Activated T-cell treated with anti-CD3 and anti-CD28 coated beads for 24 hours (primary cell): ENCODE measurements at regions not wholly inside any gene's neighbourhood (a gene's known extent, or its start where the extent isn't known, plus 50 kb on each side); places are given as distances from the start of the nearest gene placed in this dataset.

Source experiments
- DNase-seq: peaks from one replicate; pipeline ENCODE4 v3.0.0-alpha.2; 2020; ENCODE audit warnings: low read depth

DNA sequence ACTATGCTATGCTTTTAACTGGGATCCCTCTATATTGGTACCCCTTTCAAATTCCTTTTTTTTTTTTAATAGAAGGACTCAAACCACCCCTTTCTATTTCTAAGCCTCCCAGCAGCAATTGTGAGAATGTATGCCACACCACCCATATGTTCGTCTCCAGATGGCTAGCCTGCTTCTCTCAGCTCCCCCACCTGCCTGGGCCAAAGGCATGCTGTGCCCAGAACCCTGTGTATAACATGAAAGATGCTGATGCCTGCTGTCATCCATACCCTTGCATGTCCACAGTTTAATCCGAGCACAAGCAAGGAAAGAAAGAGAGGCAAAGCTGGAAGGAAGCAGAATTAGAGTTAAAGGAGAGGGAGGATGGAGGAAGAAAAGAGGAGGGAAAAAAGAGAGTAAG is 159.5 kb upstream of the CNTN6 start:
- no peak for DNase-seq

DNA sequence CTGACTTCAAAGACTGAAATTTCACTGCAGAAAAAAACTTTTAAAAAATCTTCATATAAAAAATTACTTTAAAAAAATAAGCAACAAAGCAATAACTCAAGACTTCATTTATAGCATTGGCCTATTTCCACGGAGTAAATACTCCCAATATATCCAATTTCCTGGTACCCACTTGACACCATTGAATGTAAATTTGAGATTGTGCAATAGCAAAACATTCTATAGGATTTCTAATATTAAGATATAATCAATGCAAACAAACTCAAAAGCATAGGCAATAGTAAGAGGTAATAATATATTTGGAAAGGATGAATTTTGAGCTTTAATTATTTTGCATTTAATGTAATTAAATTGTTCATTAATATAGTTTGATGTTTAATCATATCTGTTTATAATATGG is 148.0 kb upstream of the CNTN6 start:
- no peak for DNase-seq

DNA sequence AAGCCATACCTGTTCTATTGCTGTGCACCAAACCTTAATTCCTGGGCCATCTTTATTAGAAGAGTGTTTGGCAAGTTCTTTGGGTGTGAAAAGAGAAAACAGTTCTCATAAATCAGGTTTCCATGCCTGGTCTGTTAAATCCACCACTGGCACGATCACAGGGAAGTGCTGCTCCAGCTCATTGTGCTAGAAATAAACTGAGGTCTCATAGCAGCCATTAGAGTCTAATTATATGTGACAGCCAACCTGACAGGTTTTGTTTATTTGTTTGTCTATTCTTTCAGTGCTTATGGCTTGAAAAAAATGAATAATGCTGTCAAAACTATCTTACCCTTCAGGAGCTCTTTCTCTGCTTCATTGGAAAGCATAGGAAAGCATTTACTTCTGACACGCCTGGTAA is 147.1 kb upstream of the CNTN6 start:
- DNase-seq = no peak

DNA sequence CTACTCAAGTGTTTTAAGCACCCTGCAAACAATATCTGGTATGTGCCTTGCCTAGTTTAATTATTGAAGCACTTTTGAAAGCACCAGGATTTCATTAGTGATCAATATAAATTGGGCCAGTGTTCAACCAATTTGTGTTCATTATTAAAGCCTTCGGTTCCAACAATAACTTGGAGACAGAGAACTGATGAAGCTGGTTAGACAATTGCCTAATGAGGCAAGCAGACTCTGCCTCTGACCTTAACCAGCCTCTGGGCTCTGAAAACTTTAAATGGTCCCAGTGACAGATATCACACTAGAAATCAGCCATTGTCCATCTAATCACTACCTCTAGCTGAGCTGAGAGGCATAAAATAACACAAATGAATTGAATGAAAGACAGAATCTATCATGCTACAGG is 139.9 kb upstream of the CNTN6 start:
- DNase-seq = no peak

DNA sequence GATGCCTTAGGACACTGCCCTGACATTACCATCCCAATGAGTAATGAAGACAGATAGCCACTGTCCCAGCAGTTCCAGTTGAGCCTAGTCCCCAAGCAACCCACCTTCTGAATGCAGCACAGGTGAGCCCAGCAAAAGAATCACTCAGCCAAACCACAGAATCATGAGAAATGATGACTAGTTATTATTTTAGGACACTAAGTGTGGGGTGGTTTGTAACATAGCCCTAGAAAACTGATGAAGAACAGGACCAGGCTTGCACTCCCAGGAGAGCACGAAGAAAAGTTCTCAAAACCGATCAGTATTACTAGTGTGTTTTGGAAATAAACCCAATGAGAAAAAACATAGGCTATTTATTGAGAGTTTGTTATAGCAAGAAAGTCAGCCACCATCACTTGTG is 129.6 kb upstream of the CNTN6 start:
- no peak for DNase-seq

DNA sequence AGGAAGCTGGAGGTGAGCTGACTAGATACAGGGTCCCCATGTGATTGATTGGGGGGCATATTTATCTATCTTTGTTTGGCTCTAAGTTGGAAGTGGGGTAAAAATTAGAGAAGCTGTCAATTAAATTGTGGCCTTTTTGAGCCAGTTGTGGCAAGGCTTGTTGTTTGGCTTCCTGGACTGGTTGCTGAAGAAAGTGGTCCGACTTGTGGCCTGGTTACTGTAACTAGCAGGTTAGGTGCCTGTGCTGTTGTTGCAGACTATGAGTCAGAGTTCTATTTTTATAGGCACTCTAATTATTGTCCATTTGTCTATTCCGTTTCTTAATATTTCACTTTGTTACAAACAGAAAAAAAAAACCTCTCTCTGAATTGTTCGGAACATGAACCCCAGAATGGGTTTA is 129.1 kb upstream of the CNTN6 start:
- DNase-seq = no peak

DNA sequence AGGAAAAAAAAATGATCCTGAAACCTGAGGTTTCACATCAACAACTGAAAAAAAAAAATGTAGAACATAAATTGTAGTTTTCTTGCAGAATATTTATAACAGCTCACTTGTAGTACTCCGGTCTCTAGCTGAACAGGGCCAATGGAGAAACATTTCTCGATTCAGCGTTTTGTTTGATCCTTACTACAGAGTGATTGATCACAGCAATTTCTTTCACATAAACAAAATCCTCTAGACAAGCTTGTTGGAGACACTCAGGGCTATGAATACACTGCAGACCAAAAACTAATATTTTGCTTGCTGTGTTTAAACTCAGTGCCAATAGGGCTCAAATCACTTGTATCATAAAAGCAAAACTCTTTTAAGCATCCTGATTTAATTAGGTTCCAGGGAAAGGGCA is 127.0 kb upstream of the CNTN6 start:
- no peak for DNase-seq

DNA sequence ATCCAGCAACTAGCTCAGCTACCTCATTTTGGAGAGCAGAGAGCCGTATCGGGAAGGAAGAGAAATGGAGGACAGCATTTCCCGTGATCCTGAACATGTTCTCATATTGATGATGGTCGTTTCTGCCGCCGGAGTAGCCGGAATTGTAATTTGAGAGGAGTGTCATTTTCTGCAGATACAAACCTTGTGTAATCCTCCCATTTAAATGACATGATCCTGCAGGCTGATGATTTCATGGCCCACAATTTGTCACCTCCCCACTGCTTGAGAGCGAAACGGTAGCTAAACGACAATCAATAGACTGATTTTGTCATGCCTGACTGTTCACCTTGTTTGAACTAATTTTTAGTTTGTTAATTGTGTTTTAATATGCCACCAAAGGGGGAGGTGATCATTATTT is 126.5 kb upstream of the CNTN6 start:
- no peak for DNase-seq

DNA sequence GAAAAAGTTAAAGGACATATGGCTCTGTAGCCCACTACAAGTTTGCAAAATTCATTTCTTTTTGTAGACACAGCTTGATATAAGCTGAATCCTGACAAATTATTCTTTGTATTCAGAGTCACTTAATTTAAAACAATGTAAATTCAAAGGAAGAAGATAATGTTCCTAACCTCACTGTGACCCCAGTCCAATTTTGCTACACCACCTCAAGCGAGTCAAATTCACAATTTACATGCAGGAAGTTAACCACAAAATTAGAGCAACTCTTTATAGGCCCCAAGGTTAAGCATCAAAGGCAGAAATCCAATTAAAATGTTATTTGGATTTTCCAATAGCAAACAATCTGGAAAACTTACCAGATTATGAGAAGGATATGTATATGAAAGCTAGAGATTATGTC is 119.5 kb upstream of the CNTN6 start:
- no peak for DNase-seq

DNA sequence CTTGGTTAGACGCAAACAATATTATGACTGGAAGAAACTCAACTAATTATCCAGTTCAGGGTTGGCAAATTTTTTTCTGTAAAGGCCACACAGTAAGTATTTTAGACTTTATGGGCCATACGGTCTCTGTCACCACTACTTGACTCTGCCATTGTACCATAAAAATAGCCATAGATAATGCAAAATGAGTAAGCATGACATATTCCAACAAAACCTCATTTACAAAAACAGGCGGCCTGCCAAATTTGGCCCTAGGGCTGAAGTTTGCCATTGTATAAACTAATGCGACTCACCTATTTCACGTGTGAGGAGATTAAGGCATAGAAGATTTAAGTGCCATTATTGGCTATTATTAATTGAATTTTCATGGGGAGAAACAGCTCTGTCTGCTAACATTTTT is 116.8 kb upstream of the CNTN6 start:
- DNase-seq = no peak

DNA sequence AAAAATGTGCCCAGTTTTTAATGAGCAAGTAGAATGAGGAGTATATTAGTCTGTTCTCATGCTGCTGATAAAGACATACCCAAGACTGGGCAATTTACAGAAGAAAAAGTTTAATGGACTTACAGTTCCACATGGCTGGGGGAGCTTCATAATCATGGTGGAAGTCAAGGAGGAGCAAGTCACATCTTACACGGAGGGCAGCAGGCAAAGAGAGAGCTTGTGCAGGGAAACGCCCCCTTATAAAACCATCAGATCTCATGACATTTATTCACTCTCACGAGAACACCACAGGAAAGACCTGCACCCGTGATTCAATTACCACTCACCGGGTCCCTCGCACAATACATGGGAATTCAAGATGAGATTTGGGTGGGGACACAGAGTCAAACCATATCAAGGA is 111.7 kb upstream of the CNTN6 start:
- DNase-seq = no peak

DNA sequence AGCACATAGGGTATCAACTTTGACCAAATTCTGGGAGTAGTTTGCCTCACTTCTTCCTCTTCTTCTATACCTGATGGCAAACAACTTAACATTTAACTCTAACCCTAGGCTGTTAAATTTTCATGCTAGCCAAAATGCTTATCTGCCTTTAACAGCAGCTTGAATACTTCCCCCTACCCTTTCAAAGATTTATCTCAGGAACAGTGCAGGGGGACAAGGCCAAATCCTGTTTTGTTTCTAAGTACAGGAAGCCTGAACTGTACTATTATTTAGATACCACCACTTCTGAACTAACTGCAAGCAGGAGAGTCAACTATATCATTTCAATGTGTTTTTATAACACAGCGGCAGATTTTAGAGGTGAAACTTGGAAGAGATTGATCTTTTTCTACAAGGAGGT is 104.0 kb upstream of the CNTN6 start:
- DNase-seq = no peak

DNA sequence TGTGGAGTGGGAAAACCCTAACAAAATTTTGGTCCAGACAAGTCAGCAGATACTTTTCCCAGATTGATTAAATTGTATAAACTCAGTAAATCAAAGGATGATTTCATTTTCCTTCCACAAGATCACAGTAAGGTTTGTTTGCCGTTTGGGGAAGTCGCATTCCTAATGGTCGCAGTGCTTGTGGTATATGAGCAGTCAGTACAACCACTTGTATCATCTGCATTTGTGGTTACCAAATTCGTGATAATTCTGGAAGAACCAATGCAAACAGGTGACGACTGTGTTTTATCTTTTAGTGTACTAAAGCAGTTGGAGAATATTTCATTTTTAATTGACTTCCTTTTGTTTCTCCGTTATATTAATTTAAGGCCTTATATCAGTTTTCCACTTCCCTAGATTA is 100.0 kb upstream of the CNTN6 start:
- DNase-seq = no peak

DNA sequence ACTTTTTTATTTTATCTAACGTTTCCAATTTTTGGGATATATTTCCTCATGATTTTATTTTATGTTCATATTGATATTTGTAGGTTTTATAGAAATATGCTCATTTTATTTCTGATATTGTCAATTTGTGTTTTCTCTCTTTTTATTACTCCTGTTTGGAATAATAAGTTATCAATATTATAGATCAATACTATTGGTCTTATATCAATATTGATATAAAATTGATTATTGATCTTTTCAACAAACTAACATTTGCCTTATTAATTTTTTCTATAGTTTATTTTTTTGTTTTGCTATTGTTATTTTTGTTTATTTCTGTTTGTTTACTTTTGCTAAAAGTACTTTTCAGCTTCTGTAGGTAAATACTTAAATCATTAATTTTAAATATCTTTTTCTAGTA is 90.8 kb upstream of the CNTN6 start:
- DNase-seq = no peak

DNA sequence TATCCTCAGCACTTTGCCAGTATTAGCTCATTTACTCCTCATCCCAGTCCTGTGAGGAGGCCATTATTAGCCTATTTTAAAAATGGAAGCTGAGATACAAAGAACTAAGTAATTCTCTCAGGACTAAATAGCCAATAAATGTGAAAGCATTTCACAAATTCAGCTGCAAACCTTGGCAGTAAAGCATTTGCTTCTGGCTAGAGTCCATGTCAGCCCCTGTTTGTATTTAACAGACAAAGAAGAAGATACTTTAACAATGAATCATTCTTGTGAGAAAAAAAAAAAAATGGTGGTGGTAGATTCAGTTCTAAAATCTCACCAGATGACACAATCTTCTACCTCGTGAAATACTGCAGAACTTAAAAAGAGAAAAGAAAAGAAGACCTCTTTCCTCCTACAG is 85.0 kb upstream of the CNTN6 start:
- DNase-seq = no peak

DNA sequence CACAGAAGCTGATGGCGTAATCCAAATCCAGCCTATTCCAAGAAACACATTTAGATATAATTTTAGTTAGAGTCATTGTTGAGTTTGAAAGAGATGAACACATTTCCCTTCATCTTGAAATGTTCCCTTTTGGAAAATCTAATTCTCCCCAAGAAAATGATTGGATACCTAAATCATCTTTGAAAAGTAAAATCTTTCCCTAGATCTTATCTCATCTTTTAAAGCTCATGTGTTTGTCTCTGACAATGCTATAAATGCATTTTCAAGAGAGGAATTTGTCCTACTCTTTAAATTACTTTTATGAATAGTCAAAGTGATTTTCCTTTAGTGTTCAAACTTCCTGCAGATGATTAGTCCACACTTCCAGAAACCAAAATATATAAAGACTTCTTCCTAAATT is 82.6 kb upstream of the CNTN6 start:
- DNase-seq = no peak

DNA sequence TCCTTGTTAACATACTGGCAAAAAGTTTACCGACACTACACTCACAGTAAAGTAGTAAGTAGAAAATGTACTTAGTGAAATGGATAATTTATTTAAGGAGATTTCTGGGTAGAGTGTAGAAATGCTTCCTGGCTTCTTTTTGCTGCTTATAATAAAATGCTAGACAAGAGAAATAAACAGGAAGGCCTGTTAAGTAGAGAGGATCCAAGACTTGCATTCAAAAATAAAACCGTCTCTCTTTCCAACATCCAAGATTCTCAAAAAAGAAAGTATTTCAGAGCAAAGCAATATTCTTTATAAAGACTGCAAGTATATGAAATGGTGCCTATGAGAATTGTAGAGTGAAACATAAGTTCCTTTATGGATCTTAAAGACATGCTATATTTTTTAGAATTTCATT is 77.0 kb upstream of the CNTN6 start:
- DNase-seq = no peak

DNA sequence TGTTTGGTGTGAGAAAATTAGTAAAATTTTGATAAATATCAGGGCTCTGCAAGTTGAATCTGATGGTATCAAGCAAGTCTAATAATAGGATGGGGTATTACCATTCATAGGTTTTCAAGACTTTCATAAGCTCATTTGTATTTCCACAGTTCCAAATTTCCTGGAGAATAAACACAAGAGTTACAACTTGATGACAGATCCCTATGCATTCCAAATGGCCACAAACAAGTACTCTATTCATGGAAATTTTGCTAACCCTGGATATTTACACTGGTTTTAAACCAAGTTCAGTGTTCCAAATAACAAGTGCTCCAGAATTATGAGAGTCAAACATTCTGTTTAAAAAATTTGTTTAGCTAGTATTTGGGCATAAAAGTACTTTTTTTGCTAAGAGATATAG is 75.0 kb upstream of the CNTN6 start:
- no peak for DNase-seq

DNA sequence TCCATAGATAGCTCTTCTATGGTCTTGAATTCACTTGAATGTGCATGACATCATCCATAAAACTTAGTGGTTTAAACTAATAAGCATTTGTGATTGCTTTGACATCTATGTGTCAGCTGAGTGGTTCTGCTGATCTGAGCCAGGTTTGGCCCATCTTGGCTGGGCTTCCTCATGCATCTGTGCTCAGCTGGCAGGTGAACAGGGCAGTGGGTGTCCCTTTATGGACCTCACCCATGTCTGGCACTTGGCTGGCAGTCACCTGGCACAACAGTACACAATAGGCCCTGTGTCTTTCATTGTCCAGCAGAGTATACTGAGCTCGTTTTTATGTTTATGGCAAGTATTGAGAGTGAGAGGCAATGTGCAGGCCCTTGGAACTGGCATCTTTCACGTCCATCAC is 73.7 kb upstream of the CNTN6 start:
- DNase-seq = no peak

DNA sequence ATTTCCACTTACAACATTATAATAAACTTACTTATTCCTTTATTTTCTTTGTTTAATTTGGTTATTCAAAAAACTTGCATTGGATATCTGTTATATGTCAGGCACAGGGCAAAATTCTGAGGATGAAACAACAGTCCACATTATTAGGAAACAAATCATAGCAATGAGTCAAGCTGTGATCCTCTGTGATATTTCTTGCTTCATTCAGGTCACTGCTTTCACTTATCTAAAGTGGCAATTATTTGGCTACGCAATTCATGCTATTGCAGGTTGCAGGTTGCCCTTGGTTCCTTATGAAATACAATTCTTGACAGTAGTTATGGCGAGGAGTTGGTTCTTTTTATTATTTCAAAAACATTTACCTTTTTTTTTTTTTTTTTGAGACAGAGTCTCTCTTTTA is 66.4 kb upstream of the CNTN6 start:
- no peak for DNase-seq

DNA sequence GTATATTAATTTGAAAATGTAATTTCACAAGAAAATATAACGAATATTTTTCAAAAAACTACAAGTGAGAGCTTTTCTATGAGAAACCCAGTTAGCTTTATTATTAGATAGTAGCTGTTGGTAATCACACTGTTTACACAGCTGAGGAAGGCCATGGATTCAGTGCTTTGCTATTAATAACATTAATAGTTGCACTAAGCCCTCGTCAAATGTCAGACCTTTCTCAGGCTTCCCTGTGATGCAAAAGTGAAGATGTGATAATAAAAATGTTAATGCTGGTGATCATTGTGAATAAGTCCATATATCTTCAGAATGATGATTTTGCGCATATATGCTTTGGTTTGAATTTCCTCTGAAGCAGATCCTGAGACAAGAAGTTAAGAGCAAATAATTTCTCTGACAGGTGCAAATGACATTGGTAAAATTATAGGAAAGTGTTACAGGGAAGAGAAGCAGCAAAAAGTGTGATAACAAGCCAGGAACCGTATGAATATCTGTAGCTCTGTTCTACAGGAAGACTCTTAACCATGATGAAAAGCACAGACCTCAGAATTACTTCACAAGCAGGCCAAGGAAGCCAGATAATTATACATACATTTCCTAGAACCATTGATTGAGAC is 56.5 kb upstream of the CNTN6 start:
- no peak for DNase-seq

DNA sequence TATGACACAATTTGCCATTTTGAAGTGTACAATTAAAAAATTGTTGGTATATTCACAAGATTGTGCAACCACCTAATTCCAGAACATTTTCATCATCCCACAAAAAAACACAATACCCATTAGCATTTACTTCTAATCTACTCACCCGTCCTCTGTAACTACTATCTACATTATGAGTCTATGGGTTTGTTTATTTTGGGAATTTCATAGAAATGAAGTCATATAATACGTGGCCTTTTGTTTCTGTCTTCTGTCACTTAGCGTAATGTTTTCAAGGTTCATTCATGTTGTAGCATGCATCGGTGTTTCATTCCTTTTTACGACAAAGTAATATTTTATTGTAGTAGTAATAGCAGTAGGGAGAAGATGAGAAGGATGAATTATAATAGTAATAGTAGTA is 55.2 kb upstream of the CNTN6 start:
- no peak for DNase-seq
